Loucy (cell line): ENCODE measurements at regions not wholly inside any gene's neighbourhood (a gene's known extent, or its start where the extent isn't known, plus 50 kb on each side); places are given as distances from the start of the nearest gene placed in this dataset.

Experiments used
- EZH2phosphoT487 ChIP-seq: fragments of 200-600 bp; IDR thresholded peaks from 2 replicates; pipeline ENCODE4 v1.6.1; 2018; ENCODE audit warnings: antibody characterized with exemption, mild to moderate bottlenecking, moderate library complexity, borderline replicate concordance
- TF ChIP-seq, protein P1 (sequence below): fragments of 200-600 bp; sonication (generic); conservative IDR thresholded peaks from 2 replicates; pipeline ENCODE4 v1.5.1; 2014; ENCODE audit warnings: mild to moderate bottlenecking, antibody characterized with exemption, low read length

DNA sequence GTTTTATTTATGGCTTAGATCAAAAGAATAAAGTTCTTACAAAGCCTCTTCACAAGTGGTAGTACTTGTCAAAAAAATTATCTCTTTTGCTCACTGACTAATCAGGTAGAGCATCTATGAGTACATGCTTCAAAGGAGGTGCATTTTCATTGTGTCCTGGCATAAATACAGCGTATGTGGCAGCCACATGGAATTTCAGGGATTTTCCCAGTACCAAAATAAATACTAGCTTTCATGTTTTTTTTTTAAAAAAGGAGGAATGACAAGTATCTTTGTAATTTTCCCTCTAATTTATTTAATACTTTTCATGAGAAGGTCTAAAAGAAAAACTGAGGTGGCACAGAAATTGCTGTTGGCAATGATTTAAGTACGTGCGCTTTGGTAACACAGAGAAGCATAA lies 597.8 kb upstream of the ALCAM start:
- no peak for TF ChIP-seq EZH2phosphoT487
- TF ChIP-seq, protein P1, sequence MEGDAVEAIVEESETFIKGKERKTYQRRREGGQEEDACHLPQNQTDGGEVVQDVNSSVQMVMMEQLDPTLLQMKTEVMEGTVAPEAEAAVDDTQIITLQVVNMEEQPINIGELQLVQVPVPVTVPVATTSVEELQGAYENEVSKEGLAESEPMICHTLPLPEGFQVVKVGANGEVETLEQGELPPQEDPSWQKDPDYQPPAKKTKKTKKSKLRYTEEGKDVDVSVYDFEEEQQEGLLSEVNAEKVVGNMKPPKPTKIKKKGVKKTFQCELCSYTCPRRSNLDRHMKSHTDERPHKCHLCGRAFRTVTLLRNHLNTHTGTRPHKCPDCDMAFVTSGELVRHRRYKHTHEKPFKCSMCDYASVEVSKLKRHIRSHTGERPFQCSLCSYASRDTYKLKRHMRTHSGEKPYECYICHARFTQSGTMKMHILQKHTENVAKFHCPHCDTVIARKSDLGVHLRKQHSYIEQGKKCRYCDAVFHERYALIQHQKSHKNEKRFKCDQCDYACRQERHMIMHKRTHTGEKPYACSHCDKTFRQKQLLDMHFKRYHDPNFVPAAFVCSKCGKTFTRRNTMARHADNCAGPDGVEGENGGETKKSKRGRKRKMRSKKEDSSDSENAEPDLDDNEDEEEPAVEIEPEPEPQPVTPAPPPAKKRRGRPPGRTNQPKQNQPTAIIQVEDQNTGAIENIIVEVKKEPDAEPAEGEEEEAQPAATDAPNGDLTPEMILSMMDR, result no peak
